Activated CD8-positive, alpha-beta memory T cell treated with anti-CD3 and anti-CD28 coated beads, Interleukin-2, amount 50 U/mL, for 1 hour (primary cell): ENCODE measurements at regions not wholly inside any gene's neighbourhood (a gene's known extent, or its start where the extent isn't known, plus 50 kb on each side); places are given as distances from the start of the nearest gene placed in this dataset.
"Not testable (repeated sequence)": the region's sequence is repeated elsewhere in the genome, so short reads cannot be mapped to it uniquely, and the experiment has no call there.

Experiments
- DNase-seq: peaks from one replicate; pipeline ENCODE4 v3.0.0-alpha.2; 2020; ENCODE audit errors: extremely low read depth

DNA sequence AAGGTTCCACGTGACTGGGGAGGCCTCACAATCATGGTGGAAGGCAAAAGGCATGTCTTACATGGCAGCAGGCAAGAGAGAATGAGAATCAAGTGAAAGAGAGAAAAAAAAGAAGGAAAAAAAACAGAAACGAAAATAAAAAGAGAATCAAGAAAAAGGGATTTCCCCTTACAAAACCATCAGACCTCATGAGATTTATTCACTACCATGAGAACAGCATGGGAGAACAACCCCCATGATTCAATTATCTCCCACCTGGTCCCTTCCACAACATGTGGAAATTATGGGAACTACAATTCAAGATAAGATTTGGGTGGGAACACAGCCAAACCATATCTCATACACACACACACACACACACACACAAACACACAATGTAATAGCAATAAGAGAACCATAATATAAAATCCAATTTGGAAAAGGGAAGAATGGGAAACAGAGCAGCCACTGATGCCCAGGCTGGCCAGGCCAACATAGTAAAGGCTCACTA is 90.6 kb upstream of the C1QTNF7 start:
- not testable (repeated sequence) for DNase-seq

DNA sequence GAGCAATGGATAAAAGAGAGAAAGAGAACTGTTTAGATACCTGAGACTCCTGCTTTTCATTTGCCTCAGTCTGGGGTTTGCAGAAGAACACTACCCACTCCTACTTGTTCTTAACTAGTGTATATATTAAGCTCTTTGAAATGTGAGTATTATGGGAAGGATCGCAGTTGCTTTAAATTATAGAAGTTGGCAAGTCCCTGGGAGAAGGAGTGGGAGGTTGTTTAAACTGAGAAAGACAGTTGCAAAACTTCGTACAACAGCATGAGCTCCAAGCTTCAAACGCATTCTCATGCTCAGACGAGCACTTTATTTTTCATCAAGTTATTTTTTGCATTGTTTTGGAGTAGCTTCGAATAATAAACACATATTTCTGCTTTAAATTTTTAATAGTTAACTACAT is 88.1 kb upstream of the C1QTNF7 start:
- DNase-seq, result no peak

GRCh38 chr4:15340332-15340731 is 87.5 kb upstream of the C1QTNF7 start:
- DNase-seq, result no peak

DNA sequence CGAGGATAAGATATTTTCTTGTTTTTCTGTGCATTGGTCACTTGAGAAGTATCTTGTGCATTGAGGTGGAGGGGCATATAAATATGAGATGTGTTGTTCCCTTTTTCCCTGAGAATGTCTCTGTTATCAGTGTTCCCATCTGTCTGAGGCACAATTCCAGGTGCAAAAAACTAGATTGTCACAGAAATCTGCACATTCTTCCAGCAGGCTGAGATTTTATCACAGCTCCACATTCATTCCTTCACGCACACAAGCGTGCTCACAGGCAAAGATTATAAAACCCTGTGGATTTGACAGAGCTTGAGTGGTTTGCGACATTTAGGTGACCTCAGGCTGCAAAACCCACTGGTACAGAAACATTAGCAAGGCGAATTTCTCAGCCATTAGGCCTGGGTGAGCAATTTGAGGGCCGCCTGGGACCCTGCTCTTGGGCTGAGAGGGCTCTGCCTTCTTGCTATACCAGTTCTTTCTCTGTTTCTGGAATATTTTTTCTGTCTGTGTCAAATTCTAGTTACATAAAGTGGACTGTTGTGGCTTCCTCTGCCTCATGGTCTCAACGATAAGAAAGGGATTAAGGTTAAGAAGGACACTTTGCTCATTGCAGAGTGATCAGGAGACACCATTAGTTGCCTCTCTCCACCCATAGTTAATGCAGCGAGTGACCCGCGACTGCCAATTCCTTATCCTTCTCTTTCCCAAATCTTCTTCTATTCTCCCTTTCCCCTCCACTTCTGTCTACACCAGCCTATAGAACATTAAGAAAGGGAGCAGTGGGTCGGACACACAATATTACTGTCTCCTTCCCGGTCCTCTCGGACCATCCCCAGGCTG is 86.7 kb upstream of the C1QTNF7 start:
- DNase-seq, result no peak

GRCh38 chr4:15341733-15342300 is 86.0 kb upstream of the C1QTNF7 start:
- DNase-seq, result no peak

DNA sequence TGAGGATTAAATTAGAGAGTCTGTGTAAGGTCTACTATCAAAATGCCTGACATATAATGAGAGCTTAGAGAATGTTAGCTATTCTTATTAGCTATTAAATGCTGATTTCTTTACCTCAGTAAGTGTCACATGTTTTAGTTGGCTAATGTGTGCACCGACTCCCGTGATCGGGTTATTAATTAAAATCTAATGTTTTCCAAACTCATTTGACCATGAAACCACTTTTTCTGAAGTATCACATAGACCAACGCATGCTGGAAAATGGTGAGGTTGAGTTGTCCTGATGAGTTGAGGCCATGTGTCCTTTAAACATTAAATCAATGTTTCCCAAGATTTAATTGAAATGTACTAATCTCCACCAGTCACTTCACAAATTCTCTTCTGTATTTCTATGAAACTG is 84.8 kb upstream of the C1QTNF7 start:
- no peak for DNase-seq

DNA sequence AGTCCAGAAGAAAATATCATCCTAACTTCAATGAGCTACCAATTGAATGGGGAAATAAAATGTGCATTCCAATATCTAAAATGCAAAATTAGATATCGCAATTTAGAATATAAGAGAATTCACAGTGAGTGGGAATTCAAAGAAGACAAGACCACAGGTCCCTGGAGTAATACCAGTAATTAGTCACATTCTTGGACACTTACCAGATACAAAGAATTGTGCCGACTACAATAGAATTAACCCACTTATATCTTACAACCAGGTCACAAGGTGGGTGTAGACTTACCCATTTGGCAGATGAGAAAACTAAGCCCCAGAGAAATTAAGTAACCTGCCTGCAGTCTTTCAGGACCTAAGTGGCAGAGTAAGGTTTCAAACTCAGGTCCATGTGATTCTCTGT is 84.3 kb upstream of the C1QTNF7 start:
- no peak for DNase-seq

DNA sequence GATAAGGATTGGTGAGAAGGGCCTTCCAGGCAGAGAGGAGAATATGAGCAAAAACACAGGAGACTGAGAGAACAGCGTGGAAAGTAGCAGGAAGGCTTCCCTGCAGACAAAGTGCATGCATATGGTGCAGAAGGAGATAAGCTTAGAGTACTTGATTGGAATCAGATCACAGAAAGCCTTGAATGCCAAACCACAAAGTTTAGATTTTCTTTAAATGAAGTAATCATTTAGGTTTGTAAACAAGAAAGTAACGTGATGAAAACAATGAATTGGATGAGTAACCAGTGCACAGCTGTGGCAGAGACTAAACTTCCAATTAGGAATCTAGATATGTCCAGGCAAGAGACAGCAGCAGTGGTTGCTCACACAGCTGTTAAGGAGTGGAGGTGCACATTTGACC is 83.8 kb upstream of the C1QTNF7 start:
- DNase-seq, result no peak

- no peak for DNase-seq
Observed at GRCh38 chr4:15345134-15345533, 82.7 kb upstream of the C1QTNF7 start.

DNA sequence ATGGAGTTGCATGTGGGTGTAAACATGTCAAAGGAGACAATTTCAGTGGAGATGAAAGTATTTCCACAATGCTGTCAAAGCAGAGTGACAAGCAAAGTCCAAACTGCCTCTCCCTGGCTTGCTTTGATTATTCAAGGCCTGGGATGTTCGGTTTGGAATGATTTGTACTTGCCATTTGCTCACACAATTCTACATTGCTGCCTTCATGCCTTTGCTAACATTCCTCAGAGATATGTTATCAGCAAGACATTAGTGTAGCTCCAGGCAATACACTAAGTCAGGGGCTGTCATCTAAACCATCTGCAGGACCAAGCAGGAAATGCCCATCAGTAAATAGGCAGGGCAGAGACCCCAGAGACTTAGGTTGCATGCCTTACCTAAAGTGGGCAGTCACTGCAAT is 79.6 kb upstream of the C1QTNF7 start:
- no peak for DNase-seq

GRCh38 chr4:15348695-15349094 is 79.1 kb upstream of the C1QTNF7 start:
- DNase-seq, result no peak

- DNase-seq, result no peak
Observed at GRCh38 chr4:15349531-15349935, 78.3 kb upstream of the C1QTNF7 start.

DNA sequence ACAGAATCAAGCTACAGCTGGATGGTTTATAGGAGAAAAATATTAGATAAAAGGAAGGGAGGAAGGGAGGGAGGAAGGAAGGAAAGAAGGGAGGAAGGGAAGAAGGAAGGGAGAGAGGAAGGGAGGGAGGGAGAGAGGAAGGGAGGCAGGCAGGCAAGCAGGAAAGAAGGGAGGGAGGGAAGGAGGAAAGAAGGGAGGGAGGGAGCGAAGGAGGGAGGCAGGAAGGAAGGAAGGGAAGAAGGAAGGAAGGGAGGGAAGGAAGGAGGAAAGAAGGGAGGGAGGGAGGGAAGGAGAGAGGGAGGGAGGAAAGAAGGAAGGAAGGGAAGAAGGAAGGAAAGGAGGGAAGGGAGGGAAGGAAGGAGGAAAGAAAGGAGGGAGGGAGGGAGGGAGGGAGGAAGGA is 77.9 kb upstream of the C1QTNF7 start:
- DNase-seq, result no peak

- no peak for DNase-seq
Observed at GRCh38 chr4:15352524-15352923, 75.3 kb upstream of the C1QTNF7 start.

GRCh38 chr4:15353207-15353606 is 74.6 kb upstream of the C1QTNF7 start:
- no peak for DNase-seq

DNA sequence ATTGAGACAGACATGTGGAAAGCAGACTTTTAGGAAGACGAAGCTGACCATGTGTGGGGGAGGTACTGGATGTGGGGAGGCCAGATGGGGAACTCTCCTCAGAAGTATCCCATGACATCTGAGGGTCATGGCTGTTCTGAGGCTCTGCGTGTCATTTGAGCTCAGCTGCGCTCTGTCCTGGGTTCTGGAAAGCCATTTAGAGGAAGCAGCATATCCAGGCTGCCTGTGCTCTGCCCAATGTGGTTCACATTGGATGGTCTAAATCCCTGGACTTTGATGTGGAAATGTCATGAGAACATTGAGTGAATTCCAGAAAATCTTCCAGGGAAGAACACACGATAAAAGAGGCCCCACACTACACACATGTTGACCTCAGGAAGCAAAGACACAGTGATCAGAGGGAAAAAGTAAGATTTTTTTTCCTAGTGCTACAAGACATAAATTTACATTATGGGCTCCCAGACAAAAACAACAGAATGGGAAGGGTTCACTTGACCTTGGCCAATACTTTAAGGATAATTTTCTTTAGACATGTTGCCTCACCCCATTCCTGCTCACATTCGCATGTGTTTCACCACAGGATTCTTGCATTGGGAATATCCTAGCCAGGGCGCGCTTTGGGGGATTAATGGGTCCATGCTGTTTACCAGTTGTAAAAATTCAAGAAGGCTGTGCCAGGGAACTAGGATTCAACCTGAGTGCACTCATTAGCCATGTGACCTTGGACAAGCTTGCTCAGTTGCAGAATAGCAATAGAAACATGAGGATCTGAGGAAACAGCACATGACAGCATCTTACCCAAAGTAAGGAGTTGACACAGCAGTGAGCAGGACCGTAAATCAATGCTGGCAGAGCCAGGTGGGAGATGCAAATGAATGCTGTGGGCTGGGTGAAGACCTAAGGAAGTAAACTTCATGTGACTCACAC is 73.2 kb upstream of the C1QTNF7 start:
- no peak for DNase-seq

DNA sequence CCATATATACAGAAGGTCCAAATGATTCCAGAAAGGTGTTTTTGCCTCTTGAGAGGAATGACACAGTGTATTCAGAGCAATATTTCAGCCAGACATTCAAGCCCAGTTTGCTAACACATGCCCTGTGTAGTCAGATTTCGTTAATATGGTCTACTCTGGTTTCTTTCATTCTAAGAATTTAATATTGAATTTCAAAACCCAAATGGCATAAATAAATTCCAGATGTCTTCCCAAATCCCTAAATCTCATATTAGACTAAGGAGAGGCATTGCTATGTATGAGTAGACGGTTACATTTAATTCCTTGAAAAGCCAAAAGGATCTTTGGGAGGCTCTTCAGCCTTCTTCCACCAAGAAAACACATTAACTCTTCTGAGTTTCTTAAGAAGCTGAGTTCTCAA is 66.3 kb upstream of the C1QTNF7 start:
- DNase-seq, result no peak

DNA sequence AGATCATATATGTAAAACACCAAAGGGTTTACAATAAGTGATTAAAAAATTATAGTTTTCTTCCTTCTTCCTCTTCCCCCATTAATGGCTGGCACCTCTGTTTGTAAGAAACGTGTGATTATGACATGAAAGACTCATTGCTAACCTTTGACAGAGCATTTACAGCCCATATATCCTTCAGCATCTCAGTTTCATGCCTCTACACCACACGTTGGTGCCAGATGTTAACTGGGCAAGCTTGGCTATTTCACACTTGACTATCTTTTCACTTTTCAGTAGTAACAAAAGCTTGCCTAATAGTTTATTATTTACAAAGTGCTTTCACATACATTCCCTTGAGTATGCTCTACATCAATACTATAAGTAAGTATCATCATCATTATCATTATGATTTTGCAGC is 65.3 kb upstream of the C1QTNF7 start:
- no peak for DNase-seq

GRCh38 chr4:15364183-15364582 is 63.6 kb upstream of the C1QTNF7 start:
- no peak for DNase-seq

DNA sequence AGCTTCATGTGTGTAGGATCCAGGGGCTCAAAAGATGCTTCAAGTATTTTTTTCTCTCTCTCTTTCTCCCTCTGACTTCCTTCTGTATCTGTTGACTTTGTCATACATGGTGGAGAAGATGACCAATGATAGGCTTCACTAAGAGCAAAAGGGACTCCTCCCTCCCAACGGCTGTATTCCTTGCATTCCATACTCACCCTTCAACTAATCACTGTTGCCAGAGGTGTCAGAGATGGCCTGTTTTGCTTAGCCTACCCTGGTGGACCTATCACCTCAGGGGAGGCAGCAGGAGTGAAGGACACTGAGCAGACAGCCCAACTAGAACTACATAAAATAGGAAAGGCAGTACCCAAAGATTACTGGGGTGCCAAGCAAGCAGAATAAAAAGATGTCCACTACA is 62.2 kb upstream of the C1QTNF7 start:
- DNase-seq, result no peak

- no peak for DNase-seq
Observed at GRCh38 chr4:15366721-15367120, 61.1 kb upstream of the C1QTNF7 start.

- no peak for DNase-seq
Observed at GRCh38 chr4:15368856-15369255, 59.0 kb upstream of the C1QTNF7 start.
